SU-DHL-6 (cell line): ENCODE measurements at regions not wholly inside any gene's neighbourhood (a gene's known extent, or its start where the extent isn't known, plus 50 kb on each side); places are given as distances from the start of the nearest gene placed in this dataset.

ENCODE experiments used
- CTCF ChIP-seq: fragments of 200-600 bp; sonication (generic); IDR thresholded peaks from one replicate; pipeline ENCODE4 v1.5.1; 2017; ENCODE audit warnings: antibody characterized with exemption, mild to moderate bottlenecking, low read length, moderate library complexity; ENCODE audit not compliant: insufficient read depth, poor library complexity, severe bottlenecking
- EZH2phosphoT487 ChIP-seq: fragments of 200-600 bp; sonication (generic), shearing (Covaris generic); conservative IDR thresholded peaks from 2 replicates; pipeline ENCODE4 v1.6.1; 2018; ENCODE audit warnings: mild to moderate bottlenecking, antibody characterized with exemption, low read length, moderate library complexity, mixed read lengths

- no peak for TF ChIP-seq CTCF
- TF ChIP-seq EZH2phosphoT487 = no peak
Observed at GRCh38 chr6:133132466-133132971, 108.6 kb upstream of the EYA4 start.
